ENCODE measurements at regions not wholly inside any gene's neighbourhood (a gene's known extent, or its start where the extent isn't known, plus 50 kb on each side); places are given as distances from the start of the nearest gene placed in this dataset.

- no peak for TF ChIP-seq CTCF (IDR thresholded peaks at IDR 0.05; ENCODE audit: poor library complexity, severe bottlenecking)
- ATAC-seq (ENCODE audit: low read depth) (no peak), DNase-seq (ENCODE audit: low spot score) (no peak)
- Histone ChIP-seq H3K27me3 (ENCODE audit: insufficient read depth, poor library complexity, severe bottlenecking) (no peaks in the 10 kb centered on the region), H3K9me3 (ENCODE audit: severe bottlenecking) (no peaks in the 10 kb centered on the region), H3K4me1 (ENCODE audit: insufficient read depth, poor library complexity, severe bottlenecking) (no peaks in the 10 kb centered on the region), H3K27ac (ENCODE audit: poor library complexity, severe bottlenecking) (no peak overlapping the region), H3K36me3 (ENCODE audit: low read depth) (no peaks in the 10 kb centered on the region), H3K4me3 (ENCODE audit: severe bottlenecking) (no peak overlapping the region)
Observed at GRCh38 chr17:53409588-53409987, 413.1 kb upstream of the KIF2B start.

GRCh38 chr17:53406907-53407306 lies 415.8 kb upstream of the KIF2B start:
- TF ChIP-seq CTCF (IDR thresholded peaks at IDR 0.05; ENCODE audit: poor library complexity, severe bottlenecking), result no peak
- ATAC-seq (ENCODE audit: low read depth), result no peak

GRCh38 chr17:53391197-53391596 lies 431.5 kb upstream of the KIF2B start:
- no peak for DNase-seq (ENCODE audit: low spot score)
- Histone ChIP-seq H3K36me3 (ENCODE audit: low read depth) (no peaks in the 10 kb centered on the region), H3K27ac (ENCODE audit: poor library complexity, severe bottlenecking) (no peak overlapping the region), H3K27me3 (ENCODE audit: insufficient read depth, poor library complexity, severe bottlenecking) (peaks cover 19% of the 10 kb centered on the region), H3K4me3 (ENCODE audit: severe bottlenecking) (no peak overlapping the region), H3K4me1 (ENCODE audit: insufficient read depth, poor library complexity, severe bottlenecking) (no peaks in the 10 kb centered on the region), H3K9me3 (ENCODE audit: severe bottlenecking) (peaks cover 3% of the 10 kb centered on the region)
- TF ChIP-seq CTCF (IDR thresholded peaks at IDR 0.05; ENCODE audit: poor library complexity, severe bottlenecking), result no peak
- no peak for ATAC-seq (ENCODE audit: low read depth)

More at GRCh38 chr17:53406907-53407306, 415.8 kb upstream of the KIF2B start:
- Histone ChIP-seq H3K36me3 (ENCODE audit: low read depth) (no peaks in the 10 kb centered on the region), H3K4me3 (ENCODE audit: severe bottlenecking) (no peak overlapping the region), H3K4me1 (ENCODE audit: insufficient read depth, poor library complexity, severe bottlenecking) (no peaks in the 10 kb centered on the region), H3K27ac (ENCODE audit: poor library complexity, severe bottlenecking) (no peak overlapping the region), H3K27me3 (ENCODE audit: insufficient read depth, poor library complexity, severe bottlenecking) (no peaks in the 10 kb centered on the region), H3K9me3 (ENCODE audit: severe bottlenecking) (no peaks in the 10 kb centered on the region)
- DNase-seq (ENCODE audit: low spot score), result no peak

GRCh38 chr17:53390575-53390974 lies 432.2 kb upstream of the KIF2B start:
- peaks cover 3% of the 10 kb centered on the region for H3K9me3 ChIP-seq (ENCODE audit: severe bottlenecking)
- peaks cover 13% of the 10 kb centered on the region for H3K27me3 ChIP-seq (ENCODE audit: insufficient read depth, poor library complexity, severe bottlenecking)
- H3K4me1 ChIP-seq (ENCODE audit: insufficient read depth, poor library complexity, severe bottlenecking), result no peaks in the 10 kb centered on the region
- H3K4me3 ChIP-seq (ENCODE audit: severe bottlenecking), result no peak overlapping the region
- DNase-seq (ENCODE audit: low spot score), result no peak
- no peak for TF ChIP-seq CTCF (IDR thresholded peaks at IDR 0.05; ENCODE audit: poor library complexity, severe bottlenecking)
- H3K36me3 ChIP-seq (ENCODE audit: low read depth), result no peaks in the 10 kb centered on the region
- no peak overlapping the region for H3K27ac ChIP-seq (ENCODE audit: poor library complexity, severe bottlenecking)
- ATAC-seq (ENCODE audit: low read depth), result no peak

- ATAC-seq (ENCODE audit: low read depth), result peak; percentile 31; the same call in 1 of the 3 replicates
Observed at GRCh38 chr17:53387745-53388144, 435.0 kb upstream of the KIF2B start.

More at GRCh38 chr17:53387745-53388144, 435.0 kb upstream of the KIF2B start:
- TF ChIP-seq CTCF (IDR thresholded peaks at IDR 0.05; ENCODE audit: poor library complexity, severe bottlenecking), result no peak
- no peaks in the 10 kb centered on the region for H3K36me3 ChIP-seq (ENCODE audit: low read depth)
- peaks cover 18% of the 10 kb centered on the region for H3K27me3 ChIP-seq (ENCODE audit: insufficient read depth, poor library complexity, severe bottlenecking)
- H3K4me3 ChIP-seq (ENCODE audit: severe bottlenecking), result no peak overlapping the region
- H3K4me1 ChIP-seq (ENCODE audit: insufficient read depth, poor library complexity, severe bottlenecking), result no peaks in the 10 kb centered on the region
- H3K9me3 ChIP-seq (ENCODE audit: severe bottlenecking), result peaks cover 6% of the 10 kb centered on the region
- DNase-seq (ENCODE audit: low spot score), result no peak
- no peak overlapping the region for H3K27ac ChIP-seq (ENCODE audit: poor library complexity, severe bottlenecking)

Data from RWPE2 (cell line).